Activated CD4-positive, alpha-beta T cell treated with anti-CD3 and anti-CD28 coated beads, Interleukin-2, amount 50 U/mL, for 24 hours (primary cell): ENCODE measurements at regions not wholly inside any gene's neighbourhood (a gene's known extent, or its start where the extent isn't known, plus 50 kb on each side); places are given as distances from the start of the nearest gene placed in this dataset.

ENCODE experiments used
- DNase-seq, 2 donors: peaks; one replicate each; pipeline ENCODE4 v3.0.0-alpha.2; 2020; ENCODE audit warnings: low read depth in 1 of 2, low spot score in 1 of 2

DNA sequence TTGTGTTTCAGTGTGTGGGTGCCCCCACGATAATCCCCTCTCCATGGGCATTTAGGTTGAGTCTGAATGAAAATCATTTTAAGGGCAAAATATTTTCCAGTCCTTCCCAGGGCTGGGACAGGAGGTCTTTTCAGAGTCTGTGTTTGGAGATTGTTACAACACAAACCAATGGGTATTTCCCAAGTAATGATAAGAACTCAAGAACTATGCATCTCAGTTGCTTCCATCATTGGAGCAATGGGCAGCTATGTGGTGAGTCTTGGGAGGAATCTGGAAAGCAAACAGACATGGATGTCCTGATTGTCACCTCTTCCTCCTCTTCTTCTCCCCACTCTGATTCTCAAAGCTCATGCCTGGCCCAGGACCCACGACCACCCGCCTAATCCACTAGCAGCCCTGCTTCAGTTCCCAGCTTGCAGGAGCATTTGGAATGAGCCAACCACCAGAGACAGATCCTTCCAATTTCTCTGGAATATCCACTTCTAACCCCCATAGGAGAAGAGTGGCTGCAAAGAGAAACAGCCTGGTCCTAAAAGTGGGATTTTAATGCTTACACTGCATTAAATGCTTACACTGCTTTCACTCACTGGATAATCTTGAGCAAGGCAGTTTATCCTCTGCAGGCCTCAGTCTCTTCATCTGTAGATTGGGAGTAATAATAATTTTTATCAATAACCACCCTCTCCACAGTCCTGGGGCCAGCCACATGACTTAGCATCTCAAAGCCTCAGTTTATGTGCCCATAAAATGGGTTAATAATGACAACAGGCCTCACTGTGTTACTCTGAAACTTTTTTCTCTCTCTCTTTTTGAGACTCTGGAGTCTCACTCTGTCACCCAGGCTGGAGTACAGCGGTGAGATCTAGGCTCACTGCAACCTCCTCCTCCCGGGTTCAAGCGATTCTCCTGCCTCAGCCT, 404.3 kb downstream of the MN1 start:
- no peak for DNase-seq

DNA sequence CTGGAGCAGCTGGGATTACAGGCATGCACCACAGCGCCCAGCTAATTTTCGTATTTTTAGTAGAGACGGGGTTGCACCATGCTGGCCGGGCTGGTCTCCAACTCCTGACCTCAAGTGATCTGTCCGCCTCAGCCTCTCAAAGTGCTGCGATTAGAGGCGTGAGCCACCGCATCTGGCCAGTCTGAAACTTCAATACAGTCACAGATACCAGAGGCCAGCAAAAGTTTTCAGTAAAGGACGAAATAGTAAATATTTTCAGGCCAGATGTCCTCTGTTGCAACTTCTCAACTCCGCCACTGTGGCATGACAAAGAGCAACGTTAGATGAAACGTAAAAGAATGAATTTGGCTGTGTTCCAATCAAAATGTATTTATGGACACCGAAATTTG, 403.6 kb downstream of the MN1 start:
- no peak for DNase-seq

DNA sequence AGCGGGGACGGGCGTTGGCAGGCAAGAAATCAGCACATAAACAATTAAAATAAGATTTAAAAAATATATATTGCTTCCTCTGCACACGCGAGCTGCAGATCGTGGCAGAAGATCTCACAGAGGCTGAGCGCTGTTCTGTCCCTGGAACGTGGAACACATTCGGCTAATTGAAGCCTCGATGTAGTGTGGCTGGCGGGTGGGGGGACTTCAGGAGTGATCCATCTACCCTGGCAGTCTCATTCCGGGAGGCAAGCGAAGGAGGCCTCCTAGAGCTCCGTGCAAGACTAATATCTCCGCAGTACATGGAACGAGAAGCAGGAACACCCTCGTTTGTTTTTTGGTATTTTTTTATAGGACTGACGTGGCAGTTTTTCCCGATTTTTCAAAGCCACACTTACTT, 402.4 kb downstream of the MN1 start:
- no peak for DNase-seq

DNA sequence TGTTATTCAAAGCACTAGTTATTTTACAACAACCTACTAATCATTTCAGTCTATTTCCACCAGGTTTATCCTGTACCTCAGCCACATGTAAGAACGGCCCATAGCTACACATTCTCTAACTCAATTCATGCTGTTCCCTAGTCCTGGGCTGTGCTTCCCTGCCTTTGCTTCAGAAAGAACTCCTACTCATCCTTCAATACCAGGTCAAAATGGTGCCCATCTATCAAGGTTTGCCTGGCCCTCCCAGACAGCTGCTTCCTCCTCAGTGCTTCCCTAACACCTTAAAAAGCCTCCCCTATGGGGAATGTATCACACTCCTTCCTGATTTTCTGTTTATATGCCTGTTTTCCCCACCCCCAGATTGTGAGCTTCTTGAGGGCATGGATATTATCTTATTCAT, 400.7 kb downstream of the MN1 start:
- DNase-seq = no peak

DNA sequence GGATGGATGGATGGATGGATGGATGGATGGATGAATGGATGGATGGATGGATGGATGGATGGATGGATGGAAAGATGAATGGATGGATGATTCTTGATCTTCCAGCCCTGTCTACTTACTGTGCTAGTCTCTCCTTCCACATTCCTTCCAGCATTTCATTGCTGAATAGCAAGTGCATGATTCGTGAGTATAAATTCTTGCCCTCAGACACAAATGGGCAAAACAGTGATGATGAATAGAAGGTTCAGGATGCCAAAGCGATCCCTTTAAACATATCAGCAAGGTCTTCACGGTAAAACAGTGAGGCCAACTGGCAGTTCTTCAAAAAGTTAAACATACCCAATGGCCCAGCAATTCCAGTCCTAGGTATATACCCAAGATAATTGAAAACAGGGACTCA, 400.2 kb downstream of the MN1 start:
- no peak for DNase-seq

DNA sequence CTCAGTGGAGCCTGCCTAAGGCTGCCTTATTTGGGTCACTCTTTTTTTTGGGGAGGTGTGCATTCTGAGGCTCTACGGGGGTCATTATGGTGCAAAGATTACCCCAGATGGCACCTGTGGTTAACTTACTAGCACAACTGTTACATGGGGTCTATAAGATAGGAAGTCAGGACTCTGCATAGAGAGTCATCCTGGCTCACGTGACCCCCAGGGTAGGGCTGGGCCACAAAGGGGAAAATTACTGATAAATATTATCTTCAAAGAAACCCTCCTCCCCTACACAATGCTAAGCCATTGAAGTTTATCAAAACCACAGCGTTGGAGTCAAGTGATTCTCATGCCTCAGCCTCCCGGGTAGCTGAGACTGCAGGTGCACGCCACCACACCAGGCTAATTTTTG, 397.1 kb downstream of the MN1 start:
- no peak for DNase-seq

DNA sequence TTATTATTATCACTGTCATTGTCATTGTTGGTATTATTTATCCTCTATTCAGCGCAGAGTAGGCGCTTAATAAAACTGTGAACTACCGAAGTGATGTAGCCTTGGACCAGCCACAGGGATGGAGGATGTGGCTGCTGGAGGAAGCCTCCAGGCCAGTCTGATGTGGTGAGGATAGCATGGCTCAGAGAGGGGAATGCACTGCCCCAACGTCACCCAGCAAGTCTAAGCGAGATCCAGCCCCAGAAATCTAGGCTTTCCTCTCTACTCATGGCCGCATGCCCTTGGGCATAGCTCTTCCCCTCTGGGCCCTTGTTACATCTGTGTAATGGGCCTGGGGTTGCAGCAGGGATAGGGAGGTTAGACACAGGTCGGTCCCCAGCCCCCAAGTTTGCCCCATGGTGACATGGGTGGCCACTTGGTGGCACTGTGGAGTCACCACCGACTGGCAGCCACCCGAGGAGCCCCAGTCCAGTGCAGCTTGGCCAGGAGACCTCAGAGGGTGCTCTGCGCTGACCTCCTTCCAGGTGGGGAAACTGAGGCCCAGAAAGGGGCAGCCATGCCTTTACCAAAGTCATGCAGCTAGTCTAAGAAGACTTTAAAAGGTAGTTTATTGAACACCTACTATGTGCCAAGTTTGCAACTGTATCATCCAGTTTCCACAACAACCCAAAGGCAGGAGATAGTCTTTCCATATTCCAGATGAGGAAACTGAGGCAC, 395.7 kb downstream of the MN1 start:
- DNase-seq = no peak

DNA sequence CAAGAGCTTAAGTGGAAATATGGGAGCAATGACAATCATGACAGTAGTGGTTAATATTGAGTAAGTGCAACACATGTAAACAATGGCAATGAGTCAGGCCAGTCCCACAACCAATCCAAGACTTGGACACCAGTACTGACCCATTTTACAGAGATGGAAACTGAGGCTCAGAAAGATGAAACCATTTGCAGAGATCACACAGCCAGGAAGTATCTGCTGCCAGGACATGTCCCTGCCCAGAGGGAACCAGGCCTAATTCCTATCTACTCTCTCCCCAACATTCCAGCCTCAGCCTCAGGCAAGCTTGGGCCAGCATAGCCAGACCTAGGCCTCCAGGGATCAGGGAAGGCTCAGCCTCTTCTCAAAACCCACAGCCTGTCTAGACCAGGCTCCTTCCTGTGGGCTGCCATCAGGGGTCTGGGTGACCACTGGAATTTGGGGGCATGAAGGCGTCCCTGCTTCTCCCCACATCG, 395.1 kb downstream of the MN1 start:
- no peak for DNase-seq

DNA sequence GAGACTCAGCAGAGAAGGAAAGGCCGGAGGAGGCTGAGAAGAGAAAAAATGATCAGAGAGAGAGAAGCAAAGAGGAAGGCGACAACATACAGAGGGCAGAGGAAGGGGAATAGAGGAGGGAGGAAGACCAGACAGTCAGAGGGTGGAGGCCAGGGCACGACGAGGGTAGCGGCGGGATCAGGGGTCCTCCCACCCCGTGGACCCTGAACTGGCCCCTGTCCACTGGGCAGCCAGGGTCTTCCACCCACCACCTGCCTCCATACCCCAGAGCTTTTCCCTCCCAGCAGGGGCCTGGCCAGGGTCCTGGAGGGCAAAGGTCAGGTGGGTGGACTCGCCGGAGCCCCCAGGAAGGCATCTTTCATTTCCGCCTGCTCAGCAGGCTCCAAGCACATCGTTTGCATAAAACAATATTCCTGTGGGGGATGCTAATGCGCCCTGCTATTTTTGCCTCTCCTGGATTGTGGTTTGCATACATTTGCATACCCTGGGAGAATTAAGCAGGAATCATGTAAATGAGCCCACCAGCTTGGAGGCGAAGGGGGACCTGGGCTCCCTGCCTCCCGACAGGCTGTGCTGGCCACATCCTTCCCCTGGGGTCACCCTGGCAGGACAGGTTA, 394.1 kb downstream of the MN1 start:
- no peak for DNase-seq

DNA sequence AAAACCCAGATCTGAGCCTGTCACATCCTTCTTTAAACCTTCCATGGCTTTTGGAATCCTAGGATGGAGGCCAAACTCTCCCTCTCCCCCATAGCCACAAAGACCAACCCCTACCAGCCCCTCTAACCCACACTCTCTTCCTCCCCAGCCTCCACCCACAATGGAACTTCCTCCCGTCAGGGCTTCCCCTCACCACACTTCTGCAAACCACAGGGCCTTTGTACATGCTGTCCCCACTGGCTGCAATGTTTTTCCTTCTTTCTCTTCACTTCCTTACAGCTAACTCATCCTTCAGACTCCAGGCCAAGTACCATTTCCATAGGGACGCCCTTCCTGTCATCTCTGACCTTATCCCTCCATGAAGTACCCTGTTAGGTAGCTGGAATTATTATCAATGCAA, 393.5 kb downstream of the MN1 start:
- no peak for DNase-seq

DNA sequence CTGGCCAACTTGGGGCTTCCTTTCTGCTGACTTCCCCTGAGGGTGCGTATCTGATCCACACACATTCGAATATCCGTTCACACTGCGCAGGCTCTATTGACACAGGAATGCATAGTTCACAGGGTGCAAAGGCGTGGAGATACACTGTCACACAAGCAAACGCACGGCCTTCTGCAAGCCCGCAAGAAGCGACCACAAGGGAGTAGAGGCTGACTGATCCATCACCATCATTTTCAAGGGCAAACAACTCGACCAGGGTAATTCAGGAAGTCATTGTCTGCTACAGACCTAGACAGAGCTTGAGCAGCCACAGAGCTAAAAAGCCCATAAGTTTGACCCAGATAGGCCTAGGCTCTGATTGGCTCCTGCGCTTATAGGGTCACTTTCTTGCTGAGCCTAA, 392.3 kb downstream of the MN1 start:
- no peak for DNase-seq

DNA sequence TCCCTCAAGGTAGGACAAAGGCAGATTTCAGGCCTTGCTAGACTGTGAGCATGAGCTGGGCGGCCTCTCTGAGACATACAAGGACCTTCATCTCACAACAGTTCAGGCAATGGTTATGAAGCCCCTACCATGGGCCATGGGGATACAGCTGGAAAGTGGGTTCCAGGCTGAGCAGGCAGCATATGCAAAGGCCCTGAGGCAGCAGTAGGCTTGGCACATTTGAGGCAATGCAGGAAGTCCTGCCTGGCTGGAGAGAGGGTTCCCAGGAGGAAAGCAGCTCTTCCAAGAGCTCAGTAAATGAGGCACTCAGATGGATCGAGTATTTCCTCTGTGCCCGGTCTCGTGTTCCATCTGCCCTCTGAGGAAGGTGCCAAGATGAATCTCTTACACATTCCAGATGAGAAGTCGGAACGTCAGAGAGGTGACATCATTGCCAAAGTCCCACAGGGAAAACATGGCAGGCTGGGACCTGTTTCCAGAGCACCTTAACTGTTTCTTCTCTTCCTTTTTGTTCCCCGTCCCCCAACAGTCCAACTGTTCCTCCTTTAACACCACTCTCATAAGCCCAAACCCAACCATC, 388.6 kb downstream of the MN1 start:
- no peak for DNase-seq

DNA sequence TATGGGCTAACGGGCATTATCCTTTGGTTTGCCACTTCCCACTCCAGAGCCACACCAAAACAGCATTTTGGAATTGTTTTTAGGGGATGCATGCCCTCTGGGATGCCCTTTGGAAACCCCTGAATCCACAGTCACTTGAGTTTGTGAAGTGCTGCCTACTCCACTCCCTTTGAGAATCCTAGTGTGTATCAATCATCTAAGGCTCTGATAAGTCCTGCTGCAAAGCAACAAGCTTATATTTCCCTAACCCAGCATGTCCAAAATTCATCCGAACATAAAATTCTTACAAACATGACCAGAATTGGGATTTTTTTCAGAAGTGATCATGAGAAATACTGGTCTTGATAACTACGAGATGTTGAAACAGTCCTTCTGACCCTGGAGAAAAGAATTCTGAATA, 387.9 kb downstream of the MN1 start:
- no peak for DNase-seq

DNA sequence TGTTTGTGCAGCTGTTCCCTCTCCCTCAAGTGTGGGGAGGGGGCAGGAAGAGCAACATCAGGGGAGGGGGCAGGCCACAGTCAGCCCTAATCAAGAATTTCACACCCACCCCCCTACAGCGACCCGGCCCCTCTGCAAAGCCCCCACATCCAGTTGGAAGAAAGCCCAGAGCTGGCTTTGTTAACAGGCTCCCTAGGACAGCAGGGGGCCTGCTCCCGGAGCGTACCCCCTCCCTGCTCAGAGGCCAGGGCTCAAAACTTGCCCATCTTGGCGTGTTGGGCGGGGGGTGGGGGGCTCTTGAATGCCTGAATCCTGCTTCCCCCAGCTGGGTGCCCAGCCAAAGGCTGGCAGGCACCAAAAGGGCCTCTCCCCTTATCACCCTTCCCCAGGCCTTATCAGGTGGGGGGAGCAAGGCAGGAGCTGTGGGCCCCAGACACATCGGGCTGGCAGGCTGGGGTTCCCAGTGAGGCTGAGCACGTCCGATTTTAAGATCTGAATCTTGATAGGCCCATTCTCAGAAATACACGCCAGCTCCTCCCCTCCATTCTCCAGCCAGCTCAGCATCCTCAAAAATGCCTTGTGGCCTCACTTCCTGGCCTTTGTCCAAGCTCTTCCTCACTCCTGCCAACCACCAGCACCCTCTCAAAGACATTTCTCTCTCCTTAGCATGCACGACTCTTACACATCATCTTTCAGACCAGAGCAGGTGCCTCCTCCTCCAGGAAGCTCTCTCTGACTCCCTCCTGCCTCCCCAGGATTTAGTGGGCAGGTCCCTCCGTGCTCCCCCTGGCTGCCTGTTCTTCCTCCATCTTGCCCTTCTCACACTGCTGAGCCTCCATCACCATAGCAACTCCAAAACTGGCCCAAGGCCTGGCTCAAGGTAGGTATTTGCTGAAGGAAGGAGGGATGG, 384.8 kb downstream of the MN1 start:
- no peak for DNase-seq

DNA sequence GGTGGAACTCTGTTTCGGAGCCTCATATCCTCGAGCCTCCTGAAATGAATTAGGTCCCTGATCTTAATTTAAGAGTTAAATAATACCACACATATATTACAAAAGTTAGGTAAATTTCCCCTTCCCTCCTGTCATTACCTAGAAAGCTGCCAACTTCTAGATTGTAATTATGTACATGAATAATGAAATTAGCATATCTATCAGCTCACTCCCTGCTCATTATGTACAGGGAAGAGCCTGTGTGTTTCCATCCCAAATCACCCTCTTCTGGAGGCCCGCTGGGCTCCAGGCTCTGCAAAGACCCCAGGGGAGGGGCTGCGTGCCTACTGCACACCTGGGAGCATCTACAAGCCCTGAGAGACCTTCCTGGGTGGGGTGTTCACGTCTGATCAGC, 384.1 kb downstream of the MN1 start:
- DNase-seq = no peak

DNA sequence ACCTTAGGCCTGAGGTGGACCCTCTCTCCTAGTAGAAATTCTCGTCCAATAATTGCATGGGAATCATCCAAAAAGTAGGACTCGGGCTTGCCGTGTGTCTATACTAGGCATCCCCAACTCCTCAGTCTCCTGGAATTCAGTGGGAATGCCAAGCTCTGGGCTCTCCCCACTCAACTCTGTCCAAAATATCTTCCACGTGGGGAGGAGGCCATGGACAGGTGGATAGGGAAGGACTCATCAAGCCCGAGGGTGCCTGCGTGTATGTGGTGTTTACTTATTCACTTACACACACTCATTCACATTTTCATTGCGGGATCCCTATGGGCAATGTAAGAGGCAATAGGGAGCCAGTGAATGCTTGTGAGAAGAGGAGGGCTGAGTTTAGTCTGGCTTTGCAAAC, 383.3 kb downstream of the MN1 start:
- DNase-seq = no peak

DNA sequence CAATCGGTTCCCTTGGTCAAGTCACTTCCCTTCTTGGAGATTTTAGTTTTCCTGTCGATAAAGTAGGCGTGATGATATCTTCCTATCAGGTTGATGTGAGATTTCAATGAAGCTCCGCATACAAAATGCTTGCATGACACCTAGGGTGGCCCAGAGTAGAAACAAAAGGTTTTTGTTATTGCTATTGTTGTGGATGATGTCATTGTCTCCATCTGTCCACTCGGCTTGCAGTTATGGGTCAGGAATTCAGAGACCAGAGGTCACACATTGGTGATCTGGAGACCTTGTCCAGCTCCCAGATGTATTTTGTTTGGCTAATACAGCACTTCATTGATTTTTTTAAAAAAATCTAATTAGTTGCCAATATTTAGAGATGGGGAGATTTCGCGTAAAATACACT, 382.1 kb downstream of the MN1 start:
- no peak for DNase-seq

DNA sequence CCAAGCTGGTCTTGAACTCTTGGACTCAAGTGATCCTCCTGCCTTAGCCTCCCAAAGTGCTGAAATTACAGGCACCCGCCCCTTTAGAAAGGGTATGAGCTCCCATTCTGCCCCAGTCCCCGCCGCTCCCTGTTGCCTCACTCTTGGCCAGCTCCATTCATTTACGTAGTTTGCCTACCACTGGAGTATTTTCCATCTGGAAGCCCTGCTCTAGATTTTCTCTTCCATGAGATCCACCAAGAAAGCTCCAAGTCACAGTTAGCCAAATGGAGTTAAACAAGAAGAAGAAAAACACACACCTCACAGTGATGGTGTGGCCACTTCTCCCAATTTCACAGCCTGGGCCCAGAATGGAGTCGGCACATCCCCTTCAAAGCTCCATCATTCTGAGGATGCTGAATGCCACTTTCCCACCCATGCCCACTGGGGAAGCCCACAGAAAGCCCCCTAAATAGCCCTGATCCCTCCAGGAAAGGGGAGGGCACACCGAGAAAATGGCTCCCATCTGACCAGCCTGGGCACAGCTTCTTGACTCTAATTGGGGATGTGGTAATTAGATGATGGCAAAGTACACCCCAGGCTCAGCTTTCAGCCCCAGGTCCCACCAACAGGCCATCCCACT, 381.2 kb downstream of the MN1 start:
- DNase-seq = no peak

DNA sequence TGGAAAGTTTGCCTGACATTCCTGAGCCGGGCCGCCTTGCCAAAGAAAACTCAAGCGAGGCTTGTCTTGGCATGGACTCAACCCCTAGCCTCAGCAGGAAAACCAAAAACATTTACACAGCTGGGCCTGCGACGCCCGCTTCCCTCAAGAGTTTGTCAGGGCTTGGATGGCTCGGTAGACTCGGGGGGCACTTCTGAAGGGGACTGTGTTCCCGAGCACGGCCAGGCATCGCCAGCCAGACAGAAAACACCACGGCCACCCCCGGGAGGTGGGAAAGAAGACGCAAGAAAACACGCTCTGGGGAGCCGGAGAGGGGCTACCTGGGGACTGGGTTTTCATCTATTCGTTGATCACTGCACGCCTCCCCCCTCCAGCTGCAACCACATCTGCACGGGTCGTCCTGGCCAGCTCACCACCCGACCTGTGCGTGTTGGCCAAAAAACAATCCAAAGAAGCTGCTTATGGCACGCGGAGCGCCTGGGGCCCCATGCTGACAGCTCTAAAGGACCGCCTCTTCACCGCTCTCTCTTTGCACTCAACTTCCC, 380.7 kb downstream of the MN1 start:
- DNase-seq = no peak

DNA sequence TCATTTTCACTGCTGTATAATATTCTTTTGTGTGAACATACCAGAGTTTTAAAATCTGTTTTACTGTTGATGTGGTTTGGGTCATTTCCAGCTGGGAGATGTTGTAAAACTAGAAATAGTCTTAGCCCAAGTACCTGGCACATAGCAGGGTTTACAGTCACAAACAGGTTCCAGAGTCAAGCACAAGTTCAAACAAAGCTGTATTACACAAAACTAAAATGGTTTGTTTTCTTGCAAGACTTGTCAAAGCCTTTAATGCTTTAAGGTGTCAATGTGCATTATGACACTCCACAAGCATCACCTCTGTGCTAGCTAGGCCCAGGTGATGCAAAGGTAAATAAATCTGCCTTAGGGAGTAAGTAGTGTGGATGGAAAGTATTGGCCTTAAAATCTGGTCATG, 379.1 kb downstream of the MN1 start:
- DNase-seq = no peak
